Fibroblast of lung (primary cell): ENCODE measurements at regions not wholly inside any gene's neighbourhood (a gene's known extent, or its start where the extent isn't known, plus 50 kb on each side); places are given as distances from the start of the nearest gene placed in this dataset.
A peak's percentile ranks its signal among the peaks of the same experiment; 100 is the strongest.

Source experiments
- DNase-seq, 2 donors: peaks; one replicate each; pipeline versions ENCODE4 v3.0.0 to v3.0.0-alpha.2; 2010; ENCODE audit warnings: low read depth in 2 of 2
- H2AFZ ChIP-seq: 2 replicates; pipeline ENCODE4 v1.5.1; 2012; ENCODE audit warnings: low read length, control low read depth, inconsistent platforms
- H3K27ac ChIP-seq: 2 replicates; pipeline ENCODE4 v1.5.1; 2011; ENCODE audit warnings: low read length, control low read depth; ENCODE audit not compliant: insufficient read depth
- H3K27me3 ChIP-seq: 2 replicates; pipeline ENCODE4 v1.5.1; 2011; ENCODE audit warnings: mild to moderate bottlenecking, low read length; ENCODE audit not compliant: control insufficient read depth, insufficient read depth
- H3K36me3 ChIP-seq: 2 replicates; pipeline ENCODE4 v1.5.1; 2011; ENCODE audit warnings: low read length; ENCODE audit not compliant: control insufficient read depth, insufficient read depth
- H3K4me1 ChIP-seq: 2 replicates; pipeline ENCODE4 v1.5.1; 2011; ENCODE audit warnings: low read length; ENCODE audit not compliant: control insufficient read depth, insufficient read depth; ENCODE audit errors: extremely low read depth
- H3K4me2 ChIP-seq: 2 replicates; pipeline ENCODE4 v1.5.1; 2011; ENCODE audit warnings: low read length, control low read depth; ENCODE audit not compliant: insufficient read depth; ENCODE audit errors: extremely low read depth
- H3K4me3 ChIP-seq, 4 experiments: fragments of 200-600 bp in 1 of 4; sonication (generic) in 1 of 4; replicated peaks in 1 of 4; 2 replicates each; pipeline ENCODE4 v1.5.1; 2011 to 2016; ENCODE audit warnings: low read length in 4 of 4, low read depth in 3 of 4, mild to moderate bottlenecking in 3 of 4, control low read depth in 2 of 4, inconsistent platforms in 1 of 4, mixed read lengths in 1 of 4; ENCODE audit not compliant: insufficient read depth in 1 of 4; ENCODE audit errors: control extremely low read depth in 1 of 4
- H3K79me2 ChIP-seq: 2 replicates; pipeline ENCODE4 v1.5.1; 2012; ENCODE audit warnings: mild to moderate bottlenecking, low read length, inconsistent platforms; ENCODE audit not compliant: control insufficient read depth, insufficient read depth
- H3K9ac ChIP-seq: 2 replicates; pipeline ENCODE4 v1.5.1; 2011; ENCODE audit warnings: mild to moderate bottlenecking, low read length, control low read depth; ENCODE audit not compliant: insufficient read depth
- H3K9me3 ChIP-seq: 2 replicates; pipeline ENCODE4 v1.5.1; 2012; ENCODE audit warnings: low read depth, low read length; ENCODE audit not compliant: control insufficient read depth, insufficient read depth
- H4K20me1 ChIP-seq: 2 replicates; pipeline ENCODE4 v1.5.1; 2011; ENCODE audit warnings: low read length; ENCODE audit not compliant: control insufficient read depth, insufficient read depth; ENCODE audit errors: extremely low read depth
- EZH2 ChIP-seq: IDR thresholded peaks from 2 replicates; pipeline ENCODE4 v1.5.1; 2012; ENCODE audit warnings: low read length, control low read depth, mild to moderate bottlenecking; ENCODE audit errors: missing control alignments
- TF ChIP-seq, protein P1 (sequence below), 2 donors: IDR thresholded peaks in 1 of 2; conservative IDR thresholded peaks in 1 of 2; 1 replicate in 1 of 2; 2 replicates in 1 of 2; pipeline ENCODE4 v1.5.1; 2011 to 2012; ENCODE audit warnings: low read length in 2 of 2, control low read depth in 1 of 2, inconsistent platforms in 1 of 2, low read depth in 1 of 2, mild to moderate bottlenecking in 1 of 2

GRCh38 chr11:122459064-122459463 lies 196.5 kb upstream of the UBASH3B start:
- no peak for DNase-seq
- Histone ChIP-seq H3K9ac (no peak overlapping the region), H3K4me2 (no peak overlapping the region), H3K9me3 (no peaks in the 10 kb centered on the region), H3K36me3 (no peaks in the 10 kb centered on the region), H3K4me3 (no peak overlapping the region), H4K20me1 (no peaks in the 10 kb centered on the region), H2AFZ (no peak overlapping the region), H3K27me3 (no peaks in the 10 kb centered on the region), H3K4me1 (no peaks in the 10 kb centered on the region), H3K79me2 (no peaks in the 10 kb centered on the region), H3K27ac (no peak overlapping the region)
- TF ChIP-seq EZH2: no peak
- TF ChIP-seq, protein P1, sequence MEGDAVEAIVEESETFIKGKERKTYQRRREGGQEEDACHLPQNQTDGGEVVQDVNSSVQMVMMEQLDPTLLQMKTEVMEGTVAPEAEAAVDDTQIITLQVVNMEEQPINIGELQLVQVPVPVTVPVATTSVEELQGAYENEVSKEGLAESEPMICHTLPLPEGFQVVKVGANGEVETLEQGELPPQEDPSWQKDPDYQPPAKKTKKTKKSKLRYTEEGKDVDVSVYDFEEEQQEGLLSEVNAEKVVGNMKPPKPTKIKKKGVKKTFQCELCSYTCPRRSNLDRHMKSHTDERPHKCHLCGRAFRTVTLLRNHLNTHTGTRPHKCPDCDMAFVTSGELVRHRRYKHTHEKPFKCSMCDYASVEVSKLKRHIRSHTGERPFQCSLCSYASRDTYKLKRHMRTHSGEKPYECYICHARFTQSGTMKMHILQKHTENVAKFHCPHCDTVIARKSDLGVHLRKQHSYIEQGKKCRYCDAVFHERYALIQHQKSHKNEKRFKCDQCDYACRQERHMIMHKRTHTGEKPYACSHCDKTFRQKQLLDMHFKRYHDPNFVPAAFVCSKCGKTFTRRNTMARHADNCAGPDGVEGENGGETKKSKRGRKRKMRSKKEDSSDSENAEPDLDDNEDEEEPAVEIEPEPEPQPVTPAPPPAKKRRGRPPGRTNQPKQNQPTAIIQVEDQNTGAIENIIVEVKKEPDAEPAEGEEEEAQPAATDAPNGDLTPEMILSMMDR (conservative IDR thresholded peaks at IDR 0.05 in 1 of 2, IDR thresholded peaks at IDR 0.05 in 1 of 2; ENCODE audit: low read depth in 1 of 2, low read length in 2 of 2): no peak

- Histone ChIP-seq H4K20me1 (no peaks in the 10 kb centered on the region), H3K9me3 (no peaks in the 10 kb centered on the region), H3K79me2 (no peaks in the 10 kb centered on the region), H3K4me2 (no peak overlapping the region), H3K4me1 (no peaks in the 10 kb centered on the region), H3K27ac (no peak overlapping the region), H3K27me3 (peaks cover 2% of the 10 kb centered on the region), H2AFZ (no peak overlapping the region), H3K9ac (no peak overlapping the region), H3K4me3 (no peak overlapping the region), H3K36me3 (no peaks in the 10 kb centered on the region)
- DNase-seq: peak in 1 of 2 donors; percentile 4
- no peak for TF ChIP-seq EZH2
- TF ChIP-seq, protein P1 (conservative IDR thresholded peaks at IDR 0.05 in 1 of 2, IDR thresholded peaks at IDR 0.05 in 1 of 2; ENCODE audit: low read depth in 1 of 2, low read length in 2 of 2): no peak
Measured at GRCh38 chr11:122453586-122453985, 201.9 kb upstream of the UBASH3B start.

DNA sequence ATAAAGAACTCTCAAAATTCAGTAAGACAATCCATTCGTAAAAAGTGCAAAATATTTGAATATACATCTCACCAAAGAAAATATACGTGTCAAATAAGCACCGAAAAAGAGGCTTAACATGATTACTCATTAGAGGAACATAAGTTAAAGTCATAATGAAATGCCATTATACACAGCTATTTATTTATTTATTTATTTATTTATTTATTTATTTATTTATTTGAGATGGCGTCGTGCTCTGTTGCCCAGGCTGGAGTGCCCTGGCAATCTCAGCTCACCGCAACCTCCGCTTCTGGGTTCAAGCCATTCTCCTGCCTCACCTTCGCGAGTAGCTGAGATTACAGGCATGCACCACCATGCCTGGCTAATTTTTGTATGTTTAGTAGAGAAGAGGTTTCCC lies 203.6 kb upstream of the UBASH3B start:
- H3K4me1 ChIP-seq: no peaks in the 10 kb centered on the region
- TF ChIP-seq EZH2: no peak
- TF ChIP-seq, protein P1 (conservative IDR thresholded peaks at IDR 0.05 in 1 of 2, IDR thresholded peaks at IDR 0.05 in 1 of 2; ENCODE audit: low read depth in 1 of 2, low read length in 2 of 2): no peak
- H4K20me1 ChIP-seq: no peaks in the 10 kb centered on the region

More for the DNA sequence above, 203.6 kb upstream of the UBASH3B start:
- H2AFZ ChIP-seq: no peak overlapping the region
- no peaks in the 10 kb centered on the region for H3K79me2 ChIP-seq
- no peaks in the 10 kb centered on the region for H3K36me3 ChIP-seq
- no peaks in the 10 kb centered on the region for H3K9me3 ChIP-seq
- no peak overlapping the region for H3K9ac ChIP-seq
- no peak for DNase-seq
- H3K27me3 ChIP-seq: peaks cover 2% of the 10 kb centered on the region
- H3K27ac ChIP-seq: no peak overlapping the region
- no peak overlapping the region for H3K4me2 ChIP-seq
- H3K4me3 ChIP-seq: no peak overlapping the region
